OCI-M1 (cell line): ENCODE measurements at regions not wholly inside any gene's neighbourhood (a gene's known extent, or its start where the extent isn't known, plus 50 kb on each side); places are given as distances from the start of the nearest gene placed in this dataset.

Source experiments
- DNase-seq: peaks from one replicate; lab custom pipeline; 2025; lab: John Stamatoyannopoulos, UW

GRCh38 chr2:120866071-120866470 lies 130.4 kb downstream of the GLI2 start:
- DNase-seq: no peak

DNA sequence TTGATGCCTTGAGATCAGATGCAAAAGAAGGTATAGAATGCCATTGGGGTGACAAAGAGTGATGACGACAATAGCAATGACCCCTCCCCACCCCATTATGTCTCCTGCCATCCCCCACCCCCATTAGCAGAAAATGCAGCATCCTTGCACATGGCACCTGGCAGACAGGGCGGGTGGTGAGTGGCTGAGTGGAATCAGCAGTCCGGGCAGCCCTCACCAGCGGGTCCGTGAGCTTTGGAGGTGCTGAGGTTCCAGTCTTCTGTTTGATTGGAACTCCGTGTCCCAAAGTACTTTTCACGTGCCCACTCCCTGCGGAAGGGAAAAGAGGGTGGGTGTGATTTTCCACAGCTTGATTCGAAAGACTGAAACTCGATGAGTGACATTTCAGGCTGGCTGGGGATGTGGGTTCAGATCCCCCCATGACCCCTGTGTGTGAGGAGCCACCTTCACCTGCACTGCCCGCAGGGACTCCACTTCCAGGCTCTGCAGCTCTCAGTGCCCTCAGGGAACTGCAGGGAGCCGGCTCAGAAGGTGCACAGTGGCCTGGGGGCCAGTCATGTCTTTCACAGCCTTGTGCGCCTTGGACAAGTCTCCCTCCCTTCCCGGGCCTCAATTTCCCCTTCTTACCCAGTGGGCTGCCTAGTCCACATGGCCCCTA lies 130.9 kb downstream of the GLI2 start:
- DNase-seq: no peak

DNA sequence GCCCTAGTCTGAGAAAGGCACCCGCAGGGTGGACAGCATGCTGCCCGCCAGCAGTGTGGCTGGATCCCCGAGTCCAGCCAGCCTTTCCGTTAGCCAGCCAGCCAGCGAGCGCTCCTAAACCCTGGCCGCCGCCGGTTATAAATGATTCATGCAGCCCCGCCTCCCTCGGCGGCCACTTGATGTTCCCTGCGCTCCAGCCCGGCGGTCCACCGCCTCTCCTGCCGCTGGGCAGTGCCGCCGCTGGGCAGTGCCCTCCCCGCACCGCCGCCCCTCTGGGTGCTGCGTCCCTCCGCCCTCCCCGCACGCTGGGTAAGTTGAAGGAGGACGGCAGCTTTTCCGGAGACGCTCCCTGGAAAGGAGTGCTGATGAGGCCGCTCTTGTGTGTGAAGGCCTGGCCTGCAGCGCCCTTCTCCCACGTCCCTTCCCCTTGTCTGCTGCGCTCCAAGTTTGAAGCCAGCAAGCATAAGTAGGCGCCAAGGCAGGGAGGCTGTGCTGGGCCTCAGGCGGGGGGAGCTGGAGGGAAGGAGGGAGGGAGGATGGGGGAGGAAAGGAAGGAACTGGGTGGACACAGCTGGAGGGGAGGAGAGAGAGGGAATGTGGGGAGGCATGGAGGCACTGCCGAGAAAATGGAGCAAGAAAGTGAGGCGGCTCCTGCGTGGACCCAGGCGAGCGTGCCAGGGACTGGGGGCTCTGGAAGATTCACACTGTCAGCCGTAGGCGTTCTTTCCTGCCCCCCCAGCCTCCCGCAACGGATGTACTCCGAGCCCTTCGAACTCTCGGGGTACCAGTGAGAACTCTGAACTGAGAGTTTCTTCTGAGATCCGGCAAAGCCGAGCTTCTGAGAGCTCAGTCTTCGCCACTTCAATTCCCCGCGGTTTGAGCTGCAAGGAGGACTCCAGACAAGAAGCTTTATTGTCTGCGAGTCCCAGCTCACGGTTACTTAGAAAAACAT lies 131.9 kb downstream of the GLI2 start:
- no peak for DNase-seq

GRCh38 chr2:120868366-120868765 lies 132.7 kb downstream of the GLI2 start:
- DNase-seq: no peak

- no peak for DNase-seq
Measured at GRCh38 chr2:120869036-120869729, 133.5 kb downstream of the GLI2 start.

GRCh38 chr2:120869730-120870466 lies 134.2 kb downstream of the GLI2 start:
- DNase-seq: no peak

DNA sequence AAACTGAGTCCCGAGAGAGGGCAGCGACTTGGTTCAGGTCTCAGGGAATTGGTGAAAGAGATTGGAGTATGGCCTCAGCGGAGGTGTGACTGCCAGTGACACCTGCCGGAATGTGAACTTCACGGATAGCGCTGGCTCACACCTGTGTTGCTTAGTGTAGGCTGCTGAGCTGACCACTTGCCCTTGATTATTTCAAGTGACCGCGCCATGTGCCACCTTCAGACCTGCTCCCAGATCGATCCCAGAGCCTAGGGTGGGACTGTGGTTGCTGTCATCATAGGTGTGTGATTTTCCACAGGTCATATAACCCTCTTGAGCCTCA lies 134.8 kb downstream of the GLI2 start:
- DNase-seq: no peak

GRCh38 chr2:120871016-120871635 lies 135.5 kb downstream of the GLI2 start:
- no peak for DNase-seq

GRCh38 chr2:120871881-120872620 lies 136.4 kb downstream of the GLI2 start:
- DNase-seq: no peak

DNA sequence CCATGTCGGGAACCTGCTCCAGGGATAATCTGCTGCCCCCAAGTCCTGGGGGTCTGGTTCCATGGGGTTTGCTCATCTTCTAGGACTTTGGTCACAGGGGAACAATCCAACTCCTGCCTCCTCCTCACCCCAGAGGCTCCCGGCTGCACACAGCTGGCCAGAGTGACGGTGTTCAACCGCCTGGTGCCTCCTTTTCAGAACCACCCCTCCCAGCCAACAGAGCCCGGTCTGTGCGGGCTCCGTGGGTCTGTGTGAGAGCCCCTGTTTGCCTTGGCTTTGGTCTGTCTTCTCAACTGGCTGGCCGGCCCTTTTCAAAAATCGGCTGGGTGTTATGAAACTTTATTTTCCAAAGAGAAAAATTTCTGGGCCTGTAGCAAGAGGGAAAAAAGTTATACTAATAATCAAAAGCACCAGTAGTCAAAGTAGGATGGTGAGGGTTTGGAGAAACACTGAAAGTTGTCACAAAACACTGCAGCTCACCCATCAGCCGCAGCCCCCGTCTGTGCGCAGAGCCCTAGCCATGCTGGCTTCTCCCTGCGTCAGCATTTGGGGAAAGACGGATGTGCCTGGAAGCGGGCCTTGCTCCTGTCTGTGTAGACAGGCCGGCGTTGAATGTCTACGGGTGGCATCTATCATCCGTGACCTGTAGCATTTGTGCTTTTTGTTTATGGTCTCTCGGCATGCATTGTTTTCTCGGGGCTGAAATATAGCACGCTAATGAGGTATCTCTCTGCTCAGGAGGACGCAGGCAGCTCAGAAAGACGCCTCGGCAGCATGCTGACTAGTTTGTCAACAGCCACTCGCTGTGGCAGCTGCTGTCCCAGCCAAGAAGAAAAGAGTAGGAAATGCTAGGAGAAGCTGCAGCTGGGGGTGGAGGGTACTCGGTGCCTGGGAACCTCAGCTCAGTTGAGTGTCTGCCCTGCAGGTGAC lies 138.6 kb downstream of the GLI2 start:
- no peak for DNase-seq

GRCh38 chr2:120874888-120875275 lies 139.2 kb downstream of the GLI2 start:
- no peak for DNase-seq

DNA sequence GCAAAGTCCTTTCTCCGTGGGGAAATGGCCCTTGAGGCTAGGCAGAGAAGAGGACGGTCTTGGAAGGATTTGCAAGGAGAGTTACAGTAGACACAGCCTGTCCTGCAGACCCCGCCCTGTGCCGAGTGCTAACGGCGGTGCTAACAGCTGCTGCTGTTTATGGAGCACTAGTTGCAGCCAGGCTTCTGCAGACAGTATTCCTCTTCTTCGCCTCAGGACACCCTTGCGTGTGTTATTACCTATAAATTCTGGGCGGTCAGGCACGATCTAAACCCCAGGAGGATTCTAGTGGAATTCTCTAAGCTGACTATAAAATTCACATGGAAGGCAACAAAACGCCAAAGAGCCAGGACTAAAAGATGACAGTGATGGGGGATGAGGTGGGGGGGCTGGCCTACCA lies 139.8 kb downstream of the GLI2 start:
- DNase-seq: no peak

GRCh38 chr2:120876526-120877280 lies 141.0 kb downstream of the GLI2 start:
- DNase-seq: no peak

DNA sequence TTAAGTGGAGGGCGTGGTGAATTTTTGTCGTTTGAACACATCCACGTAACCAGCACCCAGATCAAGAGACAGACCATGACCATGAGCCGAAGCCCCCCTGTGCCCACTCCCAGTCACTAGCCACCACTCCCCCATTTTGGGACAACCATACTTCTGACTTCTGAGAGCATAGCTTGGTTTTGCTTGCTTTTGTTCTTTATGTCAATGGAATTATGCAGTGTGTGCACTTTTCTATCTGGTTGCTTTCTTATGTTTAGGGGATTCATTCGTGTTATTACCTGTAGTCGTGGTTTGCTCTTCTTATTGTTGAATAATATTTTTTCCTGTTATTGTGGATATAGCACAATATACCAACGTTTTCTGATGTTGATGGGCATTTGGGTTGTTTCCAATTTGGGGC lies 141.7 kb downstream of the GLI2 start:
- DNase-seq: no peak

GRCh38 chr2:120878970-120879369 lies 143.3 kb downstream of the GLI2 start:
- DNase-seq: no peak

DNA sequence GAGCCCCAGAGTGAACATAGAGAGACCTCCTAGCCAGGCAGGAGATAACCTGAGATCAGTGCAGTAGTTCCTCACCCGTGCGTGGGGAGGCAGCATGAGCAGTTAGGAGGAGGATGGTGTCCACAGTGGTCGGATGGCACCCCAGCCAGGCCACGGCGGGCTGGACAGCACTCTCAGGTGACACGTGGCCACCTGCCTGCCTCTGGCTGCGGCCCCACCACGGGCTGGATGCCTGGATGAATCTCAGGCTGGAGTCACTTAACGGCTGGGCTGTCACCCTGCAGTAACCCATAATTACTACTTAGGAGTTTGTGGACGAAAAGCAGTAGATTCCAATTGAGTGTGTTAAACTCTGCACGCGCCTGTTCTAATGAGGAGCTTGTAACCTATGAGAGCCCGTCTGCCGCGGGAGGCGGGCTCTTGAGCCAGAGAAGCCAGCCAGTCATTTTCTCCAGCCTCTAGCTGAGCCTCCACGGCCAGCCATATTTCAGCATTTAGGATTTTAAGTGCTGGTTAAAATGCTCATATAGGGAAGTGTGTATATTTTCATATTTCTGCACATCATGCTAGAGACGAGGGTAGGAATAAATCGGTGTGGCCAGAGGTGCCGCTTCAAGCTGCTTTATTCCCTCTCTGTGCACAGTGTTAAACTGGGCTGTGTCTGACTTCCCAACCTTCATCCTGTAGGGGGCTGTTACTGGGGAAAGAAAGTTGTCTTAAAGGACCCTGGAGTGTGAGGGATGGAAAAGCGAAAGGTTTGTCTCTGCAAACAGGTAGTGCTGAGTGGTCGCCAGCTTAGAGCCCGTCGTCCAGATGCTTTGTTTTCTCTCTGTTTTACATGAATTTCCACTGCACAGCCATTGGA lies 144.0 kb downstream of the GLI2 start:
- no peak for DNase-seq

- DNase-seq: no peak
Measured at GRCh38 chr2:120880381-120880780, 144.7 kb downstream of the GLI2 start.
